ENCODE measurements at regions not wholly inside any gene's neighbourhood (a gene's known extent, or its start where the extent isn't known, plus 50 kb on each side); places are given as distances from the start of the nearest gene placed in this dataset.

DNA sequence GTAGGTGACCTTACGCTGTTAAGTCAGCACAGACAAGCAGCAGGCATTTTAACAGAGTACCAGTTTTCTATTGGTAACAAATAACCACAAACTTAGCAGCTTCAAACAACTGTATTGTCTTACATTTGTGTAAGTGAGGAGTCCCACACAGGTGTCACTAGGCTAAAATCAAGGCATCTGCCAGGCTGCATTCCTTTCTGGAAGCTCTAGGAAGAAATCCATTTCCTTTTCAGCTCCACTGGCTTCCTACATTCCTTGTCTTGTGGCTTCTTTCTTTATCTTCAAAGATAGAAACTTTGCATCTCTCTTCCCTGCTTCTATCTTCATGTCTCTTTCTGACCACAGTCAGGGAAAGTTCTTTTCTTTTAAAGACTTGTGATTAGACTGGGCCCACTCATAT, 139.9 kb downstream of the TMEM144 start:
- TF ChIP-seq, protein P1, sequence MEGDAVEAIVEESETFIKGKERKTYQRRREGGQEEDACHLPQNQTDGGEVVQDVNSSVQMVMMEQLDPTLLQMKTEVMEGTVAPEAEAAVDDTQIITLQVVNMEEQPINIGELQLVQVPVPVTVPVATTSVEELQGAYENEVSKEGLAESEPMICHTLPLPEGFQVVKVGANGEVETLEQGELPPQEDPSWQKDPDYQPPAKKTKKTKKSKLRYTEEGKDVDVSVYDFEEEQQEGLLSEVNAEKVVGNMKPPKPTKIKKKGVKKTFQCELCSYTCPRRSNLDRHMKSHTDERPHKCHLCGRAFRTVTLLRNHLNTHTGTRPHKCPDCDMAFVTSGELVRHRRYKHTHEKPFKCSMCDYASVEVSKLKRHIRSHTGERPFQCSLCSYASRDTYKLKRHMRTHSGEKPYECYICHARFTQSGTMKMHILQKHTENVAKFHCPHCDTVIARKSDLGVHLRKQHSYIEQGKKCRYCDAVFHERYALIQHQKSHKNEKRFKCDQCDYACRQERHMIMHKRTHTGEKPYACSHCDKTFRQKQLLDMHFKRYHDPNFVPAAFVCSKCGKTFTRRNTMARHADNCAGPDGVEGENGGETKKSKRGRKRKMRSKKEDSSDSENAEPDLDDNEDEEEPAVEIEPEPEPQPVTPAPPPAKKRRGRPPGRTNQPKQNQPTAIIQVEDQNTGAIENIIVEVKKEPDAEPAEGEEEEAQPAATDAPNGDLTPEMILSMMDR (IDR thresholded peaks at IDR 0.05; ENCODE audit: poor library complexity): no peak
- no peak for TF ChIP-seq EZH2 (IDR thresholded peaks at IDR 0.05; ENCODE audit: borderline replicate concordance)
- TF ChIP-seq EZH2phosphoT487 (IDR thresholded peaks at IDR 0.05; ENCODE audit: low read depth, severe bottlenecking, unreplicated experiment): no peak
